HEK293T (cell line): ENCODE measurements at regions not wholly inside any gene's neighbourhood (a gene's known extent, or its start where the extent isn't known, plus 50 kb on each side); places are given as distances from the start of the nearest gene placed in this dataset.

Experiments
- ARNT ChIP-seq: fragments of 450-650 bp; IDR thresholded peaks from 2 replicates; pipeline ENCODE4 v1.6.1; 2017; ENCODE audit warnings: mild to moderate bottlenecking
- FOXM1 ChIP-seq: fragments of 450-650 bp; IDR thresholded peaks from 2 replicates; pipeline ENCODE4 v1.6.1; 2017; ENCODE audit warnings: mild to moderate bottlenecking, borderline replicate concordance
- HDGF ChIP-seq: fragments of 450-650 bp; IDR thresholded peaks from 2 replicates; pipeline ENCODE4 v1.6.1; 2017; ENCODE audit warnings: antibody characterized with exemption, borderline replicate concordance
- LEF1 ChIP-seq: fragments of 450-650 bp; IDR thresholded peaks from 2 replicates; pipeline ENCODE4 v1.6.1; 2017; ENCODE audit warnings: mild to moderate bottlenecking, borderline replicate concordance
- NFRKB ChIP-seq: fragments of 450-650 bp; IDR thresholded peaks from 2 replicates; pipeline ENCODE4 v1.6.1; 2016; ENCODE audit warnings: mild to moderate bottlenecking, moderate library complexity
- TF ChIP-seq, protein P1 (sequence below): fragments of 450-650 bp; IDR thresholded peaks from 2 replicates; pipeline ENCODE4 v1.6.1; 2016

DNA sequence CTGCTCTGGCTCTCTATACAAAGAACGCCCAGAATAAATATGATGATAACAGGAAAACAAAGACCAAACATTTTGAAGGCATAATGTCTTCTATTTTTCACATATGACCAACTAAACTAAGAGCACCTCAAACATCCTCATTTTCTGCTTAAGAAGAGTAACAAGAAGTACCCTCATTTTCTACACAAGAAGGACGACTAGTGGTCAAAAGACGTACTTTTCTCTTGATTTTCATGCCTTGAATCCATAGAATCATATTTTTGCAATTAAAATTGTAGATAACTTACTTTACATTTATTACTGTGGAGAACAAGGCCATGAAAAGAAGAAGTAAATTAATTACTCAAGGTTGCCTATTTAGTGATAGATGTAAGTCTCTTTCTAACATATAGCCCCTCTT is 358.6 kb downstream of the DUSP6 start:
- TF ChIP-seq, protein P1, sequence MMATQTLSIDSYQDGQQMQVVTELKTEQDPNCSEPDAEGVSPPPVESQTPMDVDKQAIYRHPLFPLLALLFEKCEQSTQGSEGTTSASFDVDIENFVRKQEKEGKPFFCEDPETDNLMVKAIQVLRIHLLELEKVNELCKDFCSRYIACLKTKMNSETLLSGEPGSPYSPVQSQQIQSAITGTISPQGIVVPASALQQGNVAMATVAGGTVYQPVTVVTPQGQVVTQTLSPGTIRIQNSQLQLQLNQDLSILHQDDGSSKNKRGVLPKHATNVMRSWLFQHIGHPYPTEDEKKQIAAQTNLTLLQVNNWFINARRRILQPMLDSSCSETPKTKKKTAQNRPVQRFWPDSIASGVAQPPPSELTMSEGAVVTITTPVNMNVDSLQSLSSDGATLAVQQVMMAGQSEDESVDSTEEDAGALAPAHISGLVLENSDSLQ = no peak
- TF ChIP-seq NFRKB (no peak), ARNT (no peak), LEF1 (no peak), FOXM1 (no peak), HDGF (no peak)
